MM.1S (cell line): ENCODE measurements at regions not wholly inside any gene's neighbourhood (a gene's known extent, or its start where the extent isn't known, plus 50 kb on each side); places are given as distances from the start of the nearest gene placed in this dataset.

Source experiments
- CTCF ChIP-seq: fragments of 300-600 bp; sonication (generic); IDR thresholded peaks from 2 replicates; pipeline ENCODE4 v1.5.1; 2016; ENCODE audit warnings: antibody characterized with exemption, low read length, mixed read lengths
- EZH2 ChIP-seq: fragments of 300-600 bp; sonication (generic); optimal IDR thresholded peaks from 2 replicates; pipeline ENCODE3; 2017; ENCODE audit warnings: low read depth, mild to moderate bottlenecking, antibody characterized with exemption, low read length, mixed read lengths

GRCh38 chr12:86312232-86312631 lies 56.0 kb upstream of the MGAT4C start:
- TF ChIP-seq EZH2 (no peak), CTCF (no peak)
